ENCODE measurements at regions not wholly inside any gene's neighbourhood (a gene's known extent, or its start where the extent isn't known, plus 50 kb on each side); places are given as distances from the start of the nearest gene placed in this dataset.

DNA sequence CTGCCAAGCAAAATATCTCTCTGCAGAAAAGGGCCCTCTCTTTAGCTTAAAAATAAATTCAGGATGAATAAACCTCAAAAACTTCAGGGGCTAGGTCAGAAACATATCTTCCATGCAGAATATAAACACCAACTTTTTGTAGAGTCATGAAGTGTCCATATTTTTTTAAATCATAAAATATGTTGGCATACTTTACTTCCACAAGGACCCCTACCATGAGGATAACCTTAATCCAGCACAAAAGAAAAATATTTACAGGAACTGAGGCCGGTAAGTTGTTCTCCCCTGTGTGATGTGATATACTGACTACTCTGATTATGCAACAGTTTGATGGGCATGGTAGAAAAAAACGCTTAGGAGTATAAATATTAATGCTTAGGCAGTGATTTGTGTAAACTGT, 264.8 kb upstream of the CDH11 start:
- TF ChIP-seq BACH1 (IDR thresholded peaks at IDR 0.05; ENCODE audit: low read length) (no peak), TEAD4 (IDR thresholded peaks at IDR 0.05; ENCODE audit: low read depth, low read length) (no peak), EGR1 (IDR thresholded peaks at IDR 0.05; ENCODE audit: borderline replicate concordance, low read depth, low read length) (no peak), CBX5 (IDR thresholded peaks at IDR 0.05; ENCODE audit: low read depth, low read length) (no peak), GABPA (IDR thresholded peaks at IDR 0.05; ENCODE audit: borderline replicate concordance, insufficient read depth, low read length) (no peak)
- TF ChIP-seq, protein P1, sequence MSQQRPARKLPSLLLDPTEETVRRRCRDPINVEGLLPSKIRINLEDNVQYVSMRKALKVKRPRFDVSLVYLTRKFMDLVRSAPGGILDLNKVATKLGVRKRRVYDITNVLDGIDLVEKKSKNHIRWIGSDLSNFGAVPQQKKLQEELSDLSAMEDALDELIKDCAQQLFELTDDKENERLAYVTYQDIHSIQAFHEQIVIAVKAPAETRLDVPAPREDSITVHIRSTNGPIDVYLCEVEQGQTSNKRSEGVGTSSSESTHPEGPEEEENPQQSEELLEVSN (IDR thresholded peaks at IDR 0.05), result no peak
- TF ChIP-seq, protein P2, sequence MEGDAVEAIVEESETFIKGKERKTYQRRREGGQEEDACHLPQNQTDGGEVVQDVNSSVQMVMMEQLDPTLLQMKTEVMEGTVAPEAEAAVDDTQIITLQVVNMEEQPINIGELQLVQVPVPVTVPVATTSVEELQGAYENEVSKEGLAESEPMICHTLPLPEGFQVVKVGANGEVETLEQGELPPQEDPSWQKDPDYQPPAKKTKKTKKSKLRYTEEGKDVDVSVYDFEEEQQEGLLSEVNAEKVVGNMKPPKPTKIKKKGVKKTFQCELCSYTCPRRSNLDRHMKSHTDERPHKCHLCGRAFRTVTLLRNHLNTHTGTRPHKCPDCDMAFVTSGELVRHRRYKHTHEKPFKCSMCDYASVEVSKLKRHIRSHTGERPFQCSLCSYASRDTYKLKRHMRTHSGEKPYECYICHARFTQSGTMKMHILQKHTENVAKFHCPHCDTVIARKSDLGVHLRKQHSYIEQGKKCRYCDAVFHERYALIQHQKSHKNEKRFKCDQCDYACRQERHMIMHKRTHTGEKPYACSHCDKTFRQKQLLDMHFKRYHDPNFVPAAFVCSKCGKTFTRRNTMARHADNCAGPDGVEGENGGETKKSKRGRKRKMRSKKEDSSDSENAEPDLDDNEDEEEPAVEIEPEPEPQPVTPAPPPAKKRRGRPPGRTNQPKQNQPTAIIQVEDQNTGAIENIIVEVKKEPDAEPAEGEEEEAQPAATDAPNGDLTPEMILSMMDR (IDR thresholded peaks at IDR 0.05; ENCODE audit: control extremely low read depth in 1 of 3, insufficient read depth in 1 of 3, low read depth in 1 of 3, low read length in 3 of 3), result no peak

All from H1 (cell line).